OCI-M2 (cell line): ENCODE measurements at regions not wholly inside any gene's neighbourhood (a gene's known extent, or its start where the extent isn't known, plus 50 kb on each side); places are given as distances from the start of the nearest gene placed in this dataset.
"Not testable (repeated sequence)": the region's sequence is repeated elsewhere in the genome, so short reads cannot be mapped to it uniquely, and the experiment has no call there.

ENCODE experiments used
- DNase-seq: peaks from one replicate; lab custom pipeline; 2025; ENCODE audit not compliant: unreplicated experiment; lab: John Stamatoyannopoulos, UW

DNA sequence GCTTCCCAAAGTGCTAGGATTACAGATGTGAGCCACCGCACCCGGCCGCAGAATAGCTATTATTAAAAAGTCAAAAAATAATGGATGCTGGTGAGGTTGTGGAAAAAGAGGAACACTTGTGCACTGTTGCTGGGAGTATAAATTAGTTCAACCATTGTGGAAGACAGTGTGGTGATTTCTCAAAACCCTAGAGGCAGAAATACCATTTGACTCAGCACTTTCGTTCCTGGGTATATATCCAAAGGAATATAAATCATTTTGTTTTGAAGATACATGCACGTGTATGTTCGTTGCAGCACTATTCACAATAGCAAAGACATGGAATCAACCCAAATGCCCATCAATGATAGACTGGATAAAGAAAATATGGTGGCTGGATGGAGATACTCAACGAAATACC lies 132.1 kb upstream of the MED13 start:
- not testable (repeated sequence) for DNase-seq

DNA sequence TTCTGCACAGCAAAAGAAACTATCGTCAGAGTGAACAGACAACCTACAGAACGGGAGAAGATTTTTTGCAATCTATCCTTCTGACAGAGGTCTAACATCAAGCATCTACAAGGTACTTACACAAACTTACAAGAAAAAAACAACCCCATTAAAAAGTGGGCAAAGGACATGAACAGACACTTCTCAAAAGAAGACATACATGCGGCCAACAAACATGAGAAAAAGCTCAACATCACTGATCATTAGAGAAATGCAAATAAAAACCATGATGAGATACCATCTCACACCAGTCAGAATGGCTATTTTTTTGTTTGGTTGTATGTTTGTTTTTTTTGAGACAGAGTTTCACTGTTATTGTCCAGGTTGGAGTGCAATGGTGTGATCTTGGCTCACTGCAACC lies 131.5 kb upstream of the MED13 start:
- not testable (repeated sequence) for DNase-seq

DNA sequence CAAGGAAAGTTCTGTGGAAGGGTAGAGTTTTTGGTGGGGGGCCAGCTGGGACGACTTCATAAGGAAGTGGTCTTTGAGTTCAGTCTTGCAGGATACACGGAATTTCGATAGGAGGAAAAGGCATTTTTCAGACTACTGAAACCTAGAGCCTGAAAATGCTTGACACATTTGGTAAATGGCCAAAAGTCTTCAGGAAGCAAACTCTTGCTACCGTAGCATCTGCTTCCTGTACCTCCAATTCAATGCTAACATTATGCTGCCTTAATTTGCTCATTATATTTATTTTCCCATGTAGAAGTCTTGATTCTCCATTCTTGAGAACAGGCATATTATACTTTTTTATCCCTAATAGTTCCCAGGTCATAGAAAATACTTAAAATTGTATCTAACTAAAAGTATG lies 129.3 kb upstream of the MED13 start:
- DNase-seq = no peak

DNA sequence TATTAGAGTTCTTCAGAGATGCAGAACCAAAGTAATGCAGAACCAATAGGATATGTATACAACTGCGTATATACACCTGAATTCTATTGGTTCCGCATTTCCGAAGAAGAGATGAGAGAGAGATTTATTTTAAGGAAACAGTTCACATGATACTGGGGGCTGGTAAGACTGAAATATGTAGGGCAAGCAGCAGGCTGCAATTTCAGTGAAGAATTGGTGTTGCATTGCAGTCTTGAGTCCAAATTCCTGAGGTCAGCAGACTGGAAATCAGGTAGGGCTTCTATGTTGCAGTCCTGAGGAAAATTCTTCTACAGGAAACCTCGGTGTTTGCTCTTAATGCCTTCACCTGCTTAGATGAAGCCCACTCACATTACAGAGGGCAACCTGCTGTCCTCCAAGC lies 128.2 kb upstream of the MED13 start:
- no peak for DNase-seq

DNA sequence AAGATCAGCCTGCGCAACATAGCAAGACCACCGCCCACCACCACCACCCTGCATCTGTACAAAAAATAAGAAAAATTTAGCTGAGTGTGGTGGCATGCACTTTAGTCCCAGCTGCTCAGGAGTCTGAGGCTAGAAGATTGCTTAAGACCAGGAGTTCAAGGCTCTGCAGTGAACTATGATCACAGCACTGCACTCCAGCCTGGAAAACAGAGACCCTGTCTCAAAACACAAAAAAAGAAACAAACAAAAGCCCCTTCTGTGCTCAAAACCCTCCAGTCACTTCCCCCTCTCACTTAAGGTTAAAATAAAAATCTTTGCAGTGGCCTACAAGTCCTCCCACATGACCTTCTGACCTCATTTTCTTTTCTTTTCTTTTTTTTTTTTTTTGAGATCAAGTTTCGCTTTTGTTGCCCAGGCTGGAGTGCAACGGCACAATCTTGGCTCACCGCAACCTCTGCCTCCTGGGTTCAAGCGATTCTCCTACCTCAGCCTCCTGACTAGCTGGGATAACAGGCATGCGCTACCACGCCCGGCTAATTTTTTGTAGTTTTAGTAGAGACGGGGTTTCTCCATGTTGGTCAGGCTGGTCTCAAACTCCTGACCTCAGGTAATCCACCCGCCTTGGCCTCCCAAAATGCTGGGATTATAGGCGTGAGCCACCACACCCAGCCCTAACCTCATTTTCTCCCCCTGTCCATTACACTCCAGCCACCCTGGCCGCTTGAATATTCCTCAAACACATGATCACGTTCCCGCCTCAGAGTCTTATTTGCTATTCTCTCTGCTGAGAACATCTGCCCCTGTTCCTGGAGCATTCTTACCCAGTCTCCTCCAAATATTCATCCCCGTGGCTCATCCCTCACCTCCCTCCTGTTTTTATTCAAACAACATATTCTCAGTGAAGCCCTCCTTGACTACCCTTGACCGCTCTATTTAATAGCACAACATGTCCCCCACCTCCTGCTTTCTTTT lies 126.6 kb upstream of the MED13 start:
- no peak for DNase-seq

DNA sequence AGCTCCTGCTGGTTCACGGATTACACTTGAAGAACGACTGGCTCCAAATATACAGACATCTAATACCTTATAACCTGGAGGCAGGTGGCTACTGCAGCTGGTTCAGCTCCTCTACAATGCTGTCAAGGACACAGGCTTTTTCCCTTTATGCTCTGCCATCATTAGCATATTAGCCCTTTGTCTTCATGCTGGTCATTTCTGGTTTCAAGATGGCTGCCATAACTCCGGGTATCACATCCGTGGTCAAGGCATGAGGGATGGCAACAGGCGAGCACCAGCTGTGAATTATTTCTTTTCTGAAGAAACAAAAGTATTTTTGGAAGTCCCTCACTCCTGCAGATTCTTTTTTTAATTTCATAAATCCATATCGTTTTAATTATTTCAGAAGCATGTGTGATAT lies 124.3 kb upstream of the MED13 start:
- DNase-seq = no peak

DNA sequence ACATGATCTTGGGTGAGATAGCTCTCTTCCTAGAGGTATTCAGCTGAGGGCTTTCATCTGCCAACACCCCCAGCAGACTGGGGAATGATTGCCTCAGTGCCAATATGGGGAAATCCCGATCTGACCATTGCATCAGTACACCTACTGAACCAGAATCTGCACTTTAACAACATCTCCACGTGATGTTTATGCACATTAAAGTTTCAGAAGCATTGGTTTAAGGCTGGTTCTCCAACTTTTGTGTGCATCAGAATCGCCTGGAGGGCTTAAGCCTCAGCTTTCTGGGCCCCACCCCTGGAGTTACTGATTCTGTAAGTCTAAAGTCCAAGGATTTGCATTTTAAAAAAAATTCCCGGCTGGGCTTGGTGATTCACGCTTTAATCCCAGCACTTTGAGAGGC lies 123.6 kb upstream of the MED13 start:
- DNase-seq = no peak

DNA sequence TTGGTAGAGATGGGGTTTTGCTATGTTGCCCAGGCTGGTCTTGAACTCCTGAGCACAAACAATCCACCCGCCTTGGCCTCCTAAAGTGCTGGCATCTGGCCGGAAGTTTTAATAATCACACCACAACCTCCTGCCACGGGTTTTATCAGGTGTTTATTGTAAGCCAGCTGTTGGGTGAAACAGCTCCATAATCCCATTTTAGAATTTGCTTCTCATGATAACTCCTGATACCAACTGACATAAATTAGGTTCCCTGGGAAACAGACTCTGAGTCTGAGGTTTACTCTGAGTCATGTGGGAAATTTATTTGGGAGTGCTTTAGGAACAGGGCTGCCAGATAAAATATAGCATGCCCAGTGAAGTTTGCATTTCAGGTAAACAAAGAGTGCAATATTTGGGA lies 122.6 kb upstream of the MED13 start:
- no peak for DNase-seq

DNA sequence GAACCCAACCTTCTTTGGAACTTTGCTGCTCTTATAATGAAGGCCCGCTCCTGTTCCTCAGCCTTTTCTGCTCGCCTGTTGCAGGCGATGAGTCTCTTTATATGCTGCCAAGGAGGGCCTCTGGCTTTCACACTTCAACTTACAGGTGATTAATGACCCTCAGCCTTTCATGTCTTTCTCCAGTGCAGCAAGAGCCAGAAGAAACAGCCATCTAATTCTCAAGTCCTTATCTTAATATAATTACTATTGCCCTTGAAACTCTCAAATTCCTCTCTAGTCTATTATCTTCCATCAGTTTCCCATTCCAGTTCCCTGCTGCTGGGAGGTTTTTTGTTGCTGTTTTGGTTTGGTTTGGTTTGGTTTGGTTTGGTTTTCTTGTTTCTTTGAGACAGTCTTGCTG lies 121.8 kb upstream of the MED13 start:
- no peak for DNase-seq

DNA sequence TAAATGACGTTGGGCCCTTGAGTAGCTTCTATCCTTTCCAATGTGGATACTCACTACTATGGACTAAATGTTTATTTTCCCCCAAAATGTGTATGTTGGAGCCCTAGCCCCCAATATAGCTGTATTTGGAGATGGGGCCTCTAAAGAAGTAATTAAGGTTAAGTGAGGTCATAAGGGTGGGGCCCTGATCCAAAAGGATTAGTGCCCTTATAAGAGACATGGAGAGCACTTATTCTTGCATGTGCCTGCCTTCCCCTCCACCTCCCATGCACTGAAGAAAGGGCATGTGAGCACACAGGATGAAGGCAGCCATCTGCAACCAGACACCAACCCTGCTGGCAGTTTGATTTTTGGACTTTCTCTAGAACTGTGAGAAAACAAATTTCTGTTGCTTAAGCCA lies 115.7 kb upstream of the MED13 start:
- DNase-seq = no peak

DNA sequence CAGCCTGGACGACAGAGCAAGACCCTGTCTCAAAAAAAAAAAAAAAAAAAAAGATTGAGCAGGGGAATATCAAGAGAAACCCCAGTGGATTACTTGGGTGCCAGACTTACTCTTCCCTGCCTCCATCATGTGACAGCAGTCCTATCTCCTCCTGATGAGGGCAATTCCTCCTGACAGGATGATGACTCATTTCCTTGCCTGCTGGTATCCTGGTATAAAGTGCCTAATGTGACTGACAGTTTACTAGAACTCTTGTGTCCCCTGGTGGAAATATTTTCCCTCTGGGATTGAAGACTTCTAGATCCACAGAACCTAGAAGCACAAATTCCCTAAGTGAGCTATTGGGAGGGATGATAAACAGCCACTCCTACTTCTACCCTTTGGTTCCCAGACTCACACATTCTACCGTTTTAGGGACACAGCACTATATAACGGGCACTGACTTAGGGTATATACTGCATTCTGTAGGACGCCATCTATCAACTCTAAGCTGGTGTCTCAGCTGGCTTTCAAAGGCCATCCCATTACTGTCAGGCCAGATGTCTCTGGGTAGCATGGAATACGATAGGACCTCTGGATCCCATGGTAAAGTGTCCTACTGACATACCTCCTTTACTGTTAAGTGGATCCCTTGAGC lies 114.6 kb upstream of the MED13 start:
- DNase-seq = no peak

DNA sequence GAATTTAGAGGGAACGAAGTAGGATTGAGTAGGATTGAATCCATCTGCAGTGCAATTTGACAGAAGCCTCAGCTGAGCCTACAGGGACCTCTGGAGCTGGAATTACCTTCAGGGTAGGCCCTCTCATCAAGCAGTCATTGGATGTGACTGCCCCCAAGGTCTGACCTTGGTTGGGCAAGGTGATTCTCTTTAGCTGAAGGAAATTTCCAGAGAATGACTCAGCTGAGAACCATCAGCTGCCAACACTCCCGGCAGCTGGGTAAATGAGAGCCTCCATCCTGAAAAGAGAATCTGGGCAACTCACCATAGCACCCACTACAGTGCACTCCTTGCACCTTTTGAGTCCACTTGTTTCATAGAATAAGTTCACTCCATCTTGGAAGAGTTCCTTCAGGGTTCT lies 113.5 kb upstream of the MED13 start:
- no peak for DNase-seq

DNA sequence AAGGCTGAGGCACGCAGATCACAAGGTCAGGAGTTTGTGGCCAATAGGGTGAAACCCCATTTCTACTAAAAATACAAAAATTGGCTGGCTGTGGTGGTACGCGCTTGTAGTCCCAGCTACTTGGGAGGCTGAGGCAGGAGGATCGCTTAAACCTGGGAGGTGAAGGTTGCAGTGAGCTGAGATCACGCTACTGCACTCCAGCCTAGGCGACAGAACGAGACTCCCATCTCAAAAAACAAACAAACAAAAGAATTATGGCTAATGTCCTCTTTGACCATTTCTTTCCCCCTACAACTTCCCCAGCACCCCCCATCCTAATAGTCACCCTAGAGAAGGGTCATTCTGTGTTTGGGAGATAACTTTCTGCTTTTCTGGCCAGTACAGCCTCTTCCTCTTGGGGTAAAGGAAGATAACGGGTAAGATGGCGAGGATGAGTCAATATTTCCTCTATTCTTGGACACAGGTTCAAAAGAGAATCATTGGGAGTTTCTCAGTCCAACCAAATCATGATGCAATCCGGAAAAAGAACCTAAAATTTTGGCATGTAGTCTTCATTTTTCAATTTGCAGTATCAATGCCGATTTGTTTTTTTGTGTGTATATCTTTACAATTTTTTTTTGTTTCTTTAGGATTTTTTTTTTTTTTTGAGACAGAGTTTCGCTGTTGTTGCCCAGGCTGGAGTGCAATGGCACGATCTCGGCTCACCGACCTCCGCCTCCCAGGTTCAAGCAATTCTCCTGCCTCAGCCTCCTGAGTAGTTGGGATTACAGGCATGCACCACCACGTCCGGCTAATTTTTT lies 107.6 kb upstream of the MED13 start:
- DNase-seq = peak; percentile 67

DNA sequence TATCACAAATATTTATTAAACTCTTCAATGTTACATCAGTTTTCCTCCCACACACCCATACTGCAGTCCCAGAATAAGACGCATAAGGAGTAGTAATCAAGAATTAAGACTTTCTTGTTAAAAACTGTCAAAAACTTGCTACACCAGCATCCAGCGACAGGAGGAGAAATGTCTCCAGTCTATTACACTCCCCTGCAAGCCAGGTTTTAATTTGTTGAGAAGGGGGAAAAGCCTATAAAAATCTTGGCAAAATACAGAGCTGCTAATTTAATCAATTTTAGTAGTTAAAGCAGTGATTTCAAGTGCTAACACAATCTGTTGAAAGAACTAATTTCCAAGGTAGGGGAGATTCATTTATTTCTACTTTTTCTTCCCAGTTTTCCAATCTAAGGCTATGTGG lies 102.0 kb upstream of the MED13 start:
- no peak for DNase-seq

DNA sequence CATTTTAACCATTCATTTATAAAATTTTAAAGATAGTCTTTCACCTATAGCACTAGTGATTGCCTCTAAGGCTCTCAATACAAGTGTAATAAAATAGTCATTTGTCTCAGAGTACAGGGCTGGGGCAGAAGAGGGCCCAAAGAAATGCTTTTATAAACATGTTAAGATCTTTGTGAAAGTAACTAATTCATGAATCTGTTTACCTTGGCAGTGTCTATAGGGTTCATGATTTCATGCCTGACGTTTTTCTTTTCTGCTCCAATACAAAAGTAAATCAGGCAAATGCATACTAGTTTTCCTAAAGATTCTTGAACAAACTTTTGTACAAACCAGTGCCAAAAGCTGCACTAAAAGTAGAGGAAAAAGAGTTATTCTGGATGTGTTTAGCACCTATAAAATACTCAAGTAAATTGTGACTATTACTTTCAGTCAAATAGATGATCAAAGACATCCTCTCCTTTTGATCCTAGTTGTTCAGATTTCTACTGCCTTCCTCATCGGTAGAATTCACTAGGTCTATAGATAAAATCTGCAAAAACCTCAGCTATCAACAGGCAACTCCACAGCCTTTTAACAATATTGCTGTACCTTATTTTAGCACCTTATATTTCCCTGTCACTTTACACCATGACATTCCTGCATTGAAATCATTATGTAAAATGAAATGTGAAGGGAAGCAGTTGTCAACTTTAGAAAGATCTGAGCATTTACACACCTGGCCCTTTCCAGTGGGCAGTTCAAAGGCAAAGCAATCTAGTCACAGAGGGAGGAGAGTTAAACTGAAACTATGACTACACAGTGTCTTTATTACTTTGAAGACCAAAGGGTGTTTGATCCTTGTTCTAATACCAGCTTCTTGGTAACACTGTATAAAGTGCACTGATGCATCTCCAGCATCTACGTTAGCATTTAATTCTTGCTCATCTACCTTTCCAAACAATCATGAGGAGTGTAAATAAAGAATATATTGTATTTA lies 100.0 kb upstream of the MED13 start:
- no peak for DNase-seq

DNA sequence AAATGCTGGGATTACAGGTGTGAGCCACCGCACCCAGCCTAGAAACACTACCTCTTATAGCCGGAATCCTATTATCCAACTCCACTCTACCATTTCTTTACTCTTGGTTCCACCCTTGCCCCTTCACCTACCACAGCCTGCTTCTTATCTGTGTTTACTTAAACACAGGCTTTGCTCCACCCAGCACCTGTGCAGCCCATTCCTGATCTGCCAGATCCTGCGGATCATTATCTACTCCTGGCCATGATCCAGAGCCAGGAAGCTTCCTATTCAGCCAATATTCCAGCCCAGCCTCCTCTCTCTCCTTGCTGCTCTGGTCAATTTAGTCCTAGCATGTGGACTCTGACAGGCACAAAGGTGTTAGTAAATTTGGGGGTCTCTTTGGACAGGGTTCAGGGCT lies 98.8 kb upstream of the MED13 start:
- no peak for DNase-seq

DNA sequence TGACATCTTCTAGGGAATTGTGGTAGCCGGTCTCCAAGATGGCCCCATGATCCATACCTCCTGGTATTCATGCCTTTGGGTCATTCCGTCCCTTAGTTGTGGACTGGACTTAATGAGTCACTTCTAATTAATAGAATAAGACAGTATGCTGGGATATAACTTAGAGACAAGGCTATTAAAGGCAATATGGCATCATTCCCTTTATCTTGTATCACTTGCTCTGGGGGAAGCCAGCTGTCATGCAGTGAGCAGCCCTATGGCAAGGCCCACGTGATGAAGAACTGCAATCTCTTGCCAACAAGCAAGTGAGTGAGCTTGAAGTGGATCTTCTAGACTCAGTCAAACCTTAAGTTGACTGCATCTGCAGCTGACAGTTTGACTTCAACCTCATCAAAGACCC lies 97.8 kb upstream of the MED13 start:
- DNase-seq = no peak

DNA sequence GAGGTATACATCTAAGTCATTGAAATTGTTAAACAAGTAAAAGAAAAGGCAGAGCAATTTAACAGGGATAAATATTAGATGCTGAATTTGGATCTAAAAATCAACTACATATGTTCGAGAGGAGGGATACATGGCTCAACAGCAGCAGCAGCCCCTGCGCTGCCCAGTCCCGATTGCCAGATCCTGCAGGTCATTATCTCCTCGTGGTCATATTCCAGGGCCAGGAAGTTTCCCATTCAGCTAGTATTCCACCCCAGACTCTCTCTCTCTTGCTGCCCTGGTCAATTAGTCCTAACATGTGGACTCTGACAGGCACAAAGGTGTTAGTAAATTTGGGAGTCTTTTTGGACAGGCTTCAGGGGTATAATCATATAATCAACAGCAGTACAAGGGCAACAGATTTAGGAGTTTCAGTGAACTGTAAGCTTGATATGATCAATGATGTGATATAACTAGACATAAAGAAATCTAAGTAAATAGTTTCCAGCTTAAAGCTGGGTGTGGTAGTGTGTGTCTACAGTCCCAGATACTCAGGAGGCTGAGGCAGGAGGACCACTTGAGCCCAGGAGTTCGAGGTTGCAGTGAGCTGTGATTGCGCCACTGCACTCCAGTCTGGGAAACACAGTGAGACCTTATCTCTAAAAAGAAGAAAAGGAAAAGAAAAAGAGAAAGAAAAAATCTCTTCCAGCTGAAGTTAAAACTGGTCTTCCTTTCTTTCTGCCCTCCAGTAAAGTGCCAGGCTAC lies 96.5 kb upstream of the MED13 start:
- no peak for DNase-seq

DNA sequence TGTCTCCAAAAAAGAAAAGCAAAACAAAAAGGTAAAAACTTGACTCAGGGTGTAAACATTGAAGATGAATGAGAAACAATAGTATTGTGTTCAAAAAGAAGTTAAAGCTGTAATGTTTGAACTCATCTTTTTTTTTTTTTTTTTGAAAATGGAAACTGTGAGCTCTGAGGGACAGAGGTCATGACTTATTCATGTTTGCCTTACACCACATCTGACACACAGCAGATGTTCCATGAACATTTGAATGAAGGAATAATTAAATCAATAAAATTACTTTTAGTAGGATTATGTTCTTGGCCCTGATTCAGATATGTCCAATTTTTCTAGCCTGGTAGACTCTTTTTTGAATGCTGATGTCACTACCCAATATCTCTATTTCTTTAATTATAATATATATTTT lies 95.7 kb upstream of the MED13 start:
- DNase-seq = no peak

DNA sequence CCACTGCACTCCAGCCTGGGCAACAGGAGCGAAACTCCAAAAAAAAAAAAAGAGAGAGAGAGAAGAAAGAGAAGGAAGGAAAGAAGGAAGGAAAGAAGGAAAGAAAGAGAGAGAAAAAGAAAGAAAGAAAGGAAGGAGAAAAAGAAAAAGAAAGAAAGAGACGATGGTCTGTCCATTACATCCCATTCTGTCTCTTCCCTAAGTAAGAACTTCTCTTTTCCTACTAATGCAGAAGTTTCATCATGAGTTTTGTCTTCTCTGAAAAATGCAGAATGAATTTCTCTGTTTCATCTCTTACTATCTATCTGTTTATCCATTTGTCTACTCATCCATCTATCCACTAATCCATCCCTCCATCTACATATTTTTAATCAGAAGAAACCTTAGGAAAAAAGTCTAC lies 94.9 kb upstream of the MED13 start:
- no peak for DNase-seq
